Epithelial cell of prostate (primary cell): ENCODE measurements at regions not wholly inside any gene's neighbourhood (a gene's known extent, or its start where the extent isn't known, plus 50 kb on each side); places are given as distances from the start of the nearest gene placed in this dataset.

Experiments used
- DNase-seq: peaks from one replicate; pipeline ENCODE4 v3.0.0-alpha.2; 2011; ENCODE audit warnings: low read depth, low spot score
- H3K27ac ChIP-seq: fragments of 450-650 bp; 2 replicates; pipeline ENCODE4 v1.5.1; 2017; ENCODE audit warnings: mild to moderate bottlenecking

GRCh38 chr5:114206640-114207039 is 155.2 kb upstream of the KCNN2 start:
- no peak overlapping the region for H3K27ac ChIP-seq
- no peak for DNase-seq

- H3K27ac ChIP-seq: no peak overlapping the region
- no peak for DNase-seq
These were observed 154.3 kb upstream of the KCNN2 start for GRCh38 chr5:114207615-114208014.

- H3K27ac ChIP-seq: no peak overlapping the region
- no peak for DNase-seq
These were observed 153.8 kb upstream of the KCNN2 start for GRCh38 chr5:114208120-114208519.

- no peak overlapping the region for H3K27ac ChIP-seq
These were observed 153.3 kb upstream of the KCNN2 start for GRCh38 chr5:114208588-114208987.

GRCh38 chr5:114210662-114211061 is 151.2 kb upstream of the KCNN2 start:
- DNase-seq: no peak
- H3K27ac ChIP-seq: no peak overlapping the region

More at GRCh38 chr5:114208588-114208987, 153.3 kb upstream of the KCNN2 start:
- no peak for DNase-seq

- DNase-seq: no peak
- H3K27ac ChIP-seq: no peak overlapping the region
These were observed 140.1 kb upstream of the KCNN2 start for GRCh38 chr5:114221807-114222206.

GRCh38 chr5:114223866-114224265 is 138.0 kb upstream of the KCNN2 start:
- no peak for DNase-seq
- H3K27ac ChIP-seq: no peak overlapping the region

- DNase-seq: no peak
- no peak overlapping the region for H3K27ac ChIP-seq
These were observed 124.1 kb upstream of the KCNN2 start for GRCh38 chr5:114237766-114238165.

- no peak for DNase-seq
- no peak overlapping the region for H3K27ac ChIP-seq
These were observed 123.0 kb upstream of the KCNN2 start for GRCh38 chr5:114238771-114239313.

- no peak for DNase-seq
These were observed 118.4 kb upstream of the KCNN2 start for GRCh38 chr5:114243281-114243971.

GRCh38 chr5:114243972-114244317 is 117.9 kb upstream of the KCNN2 start:
- H3K27ac ChIP-seq: no peak overlapping the region
- DNase-seq: no peak

More at GRCh38 chr5:114243281-114243971, 118.4 kb upstream of the KCNN2 start:
- no peak overlapping the region for H3K27ac ChIP-seq

- H3K27ac ChIP-seq: no peak overlapping the region
- DNase-seq: no peak
These were observed 112.0 kb upstream of the KCNN2 start for GRCh38 chr5:114249823-114250222.

- no peak overlapping the region for H3K27ac ChIP-seq
- DNase-seq: no peak
These were observed 111.3 kb upstream of the KCNN2 start for GRCh38 chr5:114250536-114250935.

GRCh38 chr5:114252226-114252625 is 109.6 kb upstream of the KCNN2 start:
- H3K27ac ChIP-seq: no peak overlapping the region
- no peak for DNase-seq

GRCh38 chr5:114255260-114255659 is 106.6 kb upstream of the KCNN2 start:
- DNase-seq: no peak
- H3K27ac ChIP-seq: no peak overlapping the region

GRCh38 chr5:114261989-114262388 is 99.9 kb upstream of the KCNN2 start:
- H3K27ac ChIP-seq: no peak overlapping the region
- DNase-seq: no peak

- no peak overlapping the region for H3K27ac ChIP-seq
- DNase-seq: no peak
These were observed 96.3 kb upstream of the KCNN2 start for GRCh38 chr5:114265432-114266060.

- H3K27ac ChIP-seq: no peak overlapping the region
These were observed 95.5 kb upstream of the KCNN2 start for GRCh38 chr5:114266374-114266773.

GRCh38 chr5:114296191-114296590 is 65.7 kb upstream of the KCNN2 start:
- H3K27ac ChIP-seq: no peak overlapping the region
- no peak for DNase-seq

More at GRCh38 chr5:114266374-114266773, 95.5 kb upstream of the KCNN2 start:
- no peak for DNase-seq

- no peak for DNase-seq
- H3K27ac ChIP-seq: no peak overlapping the region
These were observed 64.0 kb upstream of the KCNN2 start for GRCh38 chr5:114297915-114298314.

GRCh38 chr5:114305402-114306207 is 56.3 kb upstream of the KCNN2 start:
- DNase-seq: no peak
- H3K27ac ChIP-seq: no peak overlapping the region
